ENCODE measurements at regions not wholly inside any gene's neighbourhood (a gene's known extent, or its start where the extent isn't known, plus 50 kb on each side); places are given as distances from the start of the nearest gene placed in this dataset.
"Not testable (repeated sequence)": the region's sequence is repeated elsewhere in the genome, so short reads cannot be mapped to it uniquely, and the experiment has no call there.

- H3K9me3 Mint-ChIP-seq (ENCODE audit: low read depth); H3K27me3 Mint-ChIP-seq; H3K36me3 Mint-ChIP-seq (ENCODE audit: low read depth); CTCF ChIA-PET; H3K27ac Mint-ChIP-seq; H3K4me1 Mint-ChIP-seq; H3K4me3 Mint-ChIP-seq; DNase-seq; ATAC-seq; POLR2A ChIA-PET: not testable (repeated sequence)
- intact Hi-C loops (cut with DNase I, micrococcal nuclease), result loop anchor here in 1 of 2 experiments (2.0 kb wide), 1 partner anchor 371 kb away; no protein-coding TSS in a partner anchor
Measured at GRCh38 chr12:131293071-131294015, 339.6 kb downstream of the ADGRD1 start.

GRCh38 chr12:131294716-131295115 lies 341.0 kb downstream of the ADGRD1 start:
- H3K27ac Mint-ChIP-seq; CTCF ChIA-PET; H3K4me1 Mint-ChIP-seq; H3K27me3 Mint-ChIP-seq; POLR2A ChIA-PET; DNase-seq; H3K9me3 Mint-ChIP-seq (ENCODE audit: low read depth); ATAC-seq; H3K36me3 Mint-ChIP-seq (ENCODE audit: low read depth); H3K4me3 Mint-ChIP-seq: not testable (repeated sequence)
- intact Hi-C loops (cut with DNase I, micrococcal nuclease), result loop anchor here (2.0 to 5.0 kb wide), 2 partner anchors 370 to 373 kb away; no protein-coding TSS in a partner anchor

DNA sequence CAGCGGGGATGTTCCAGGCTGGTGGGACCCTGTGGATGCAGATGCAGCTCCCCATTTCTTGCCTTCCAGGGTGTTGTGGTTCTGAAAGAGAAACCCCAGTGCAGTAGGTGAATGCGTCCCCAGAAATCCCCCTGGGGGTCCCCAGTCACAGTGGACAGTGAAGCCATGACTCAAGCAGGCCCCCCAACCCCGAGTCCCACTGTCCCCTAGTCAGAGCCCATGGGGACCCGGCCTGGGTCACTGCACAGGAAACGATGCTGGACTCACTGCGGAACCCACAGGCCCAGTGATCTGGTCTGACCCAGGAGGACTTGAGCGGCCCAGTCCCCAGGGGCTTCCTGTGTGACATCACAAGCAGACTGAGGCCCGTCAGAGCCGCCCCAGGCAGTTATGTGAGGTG lies 341.4 kb downstream of the ADGRD1 start:
- ATAC-seq; H3K9me3 Mint-ChIP-seq (ENCODE audit: low read depth); H3K27me3 Mint-ChIP-seq; H3K27ac Mint-ChIP-seq; H3K4me1 Mint-ChIP-seq; H3K36me3 Mint-ChIP-seq (ENCODE audit: low read depth); DNase-seq; H3K4me3 Mint-ChIP-seq; POLR2A ChIA-PET; CTCF ChIA-PET: not testable (repeated sequence)
- intact Hi-C loops (cut with DNase I, micrococcal nuclease), result loop anchor here (2.0 to 5.0 kb wide), 2 partner anchors 370 to 372 kb away; no protein-coding TSS in a partner anchor

DNA sequence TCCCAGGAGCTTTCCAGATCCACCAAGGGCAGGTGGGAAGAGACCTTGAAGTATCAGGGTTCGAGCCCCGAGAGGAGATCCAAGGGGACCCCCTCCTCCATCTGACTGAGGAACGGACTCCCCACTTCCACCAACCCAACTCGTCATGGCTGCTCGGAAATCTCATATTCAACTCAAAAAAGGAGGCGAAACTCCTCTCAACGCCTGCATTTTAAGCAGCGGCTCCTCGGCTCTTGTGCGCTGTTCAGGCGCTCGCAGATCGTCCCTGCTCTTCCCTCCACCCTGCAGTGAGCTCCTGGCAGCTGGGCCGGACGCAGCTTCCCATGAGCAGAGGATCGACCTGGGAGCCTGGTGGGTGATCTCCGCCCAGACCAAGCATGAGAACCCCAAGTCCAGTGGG lies 341.9 kb downstream of the ADGRD1 start:
- ATAC-seq; H3K27me3 Mint-ChIP-seq; H3K4me3 Mint-ChIP-seq; H3K36me3 Mint-ChIP-seq (ENCODE audit: low read depth); CTCF ChIA-PET; POLR2A ChIA-PET; H3K4me1 Mint-ChIP-seq; H3K9me3 Mint-ChIP-seq (ENCODE audit: low read depth); H3K27ac Mint-ChIP-seq; DNase-seq: not testable (repeated sequence)
- intact Hi-C loops (cut with DNase I, micrococcal nuclease), result loop anchor here (2.0 to 5.0 kb wide), 2 partner anchors 369 to 372 kb away; no protein-coding TSS in a partner anchor

DNA sequence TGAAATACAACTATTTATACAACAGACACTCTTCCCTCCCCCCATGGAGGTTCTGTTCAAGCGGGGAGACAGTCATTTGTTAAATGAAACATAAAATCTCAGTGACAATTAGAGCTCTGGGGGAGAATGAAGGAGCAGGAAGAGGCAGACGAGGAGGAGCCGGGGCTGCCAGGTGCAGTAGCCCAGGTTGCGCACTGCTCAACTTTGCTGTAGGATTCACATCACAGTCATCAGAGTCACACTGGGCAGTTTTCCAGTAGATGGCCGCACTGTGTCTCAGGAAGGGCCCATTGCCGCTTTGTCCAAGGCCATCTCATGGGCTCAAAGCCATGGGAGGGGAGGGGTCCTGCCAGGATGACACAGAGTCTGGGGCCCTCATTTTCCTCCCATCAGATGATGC lies 342.4 kb downstream of the ADGRD1 start:
- CTCF ChIA-PET; POLR2A ChIA-PET; ATAC-seq; H3K27me3 Mint-ChIP-seq; H3K9me3 Mint-ChIP-seq (ENCODE audit: low read depth); DNase-seq; H3K4me3 Mint-ChIP-seq; H3K4me1 Mint-ChIP-seq; H3K36me3 Mint-ChIP-seq (ENCODE audit: low read depth); H3K27ac Mint-ChIP-seq: not testable (repeated sequence)
- intact Hi-C loops (cut with DNase I, micrococcal nuclease), result loop anchor here in 1 of 2 experiments (5.0 kb wide), 1 partner anchor 371 kb away; no protein-coding TSS in a partner anchor

DNA sequence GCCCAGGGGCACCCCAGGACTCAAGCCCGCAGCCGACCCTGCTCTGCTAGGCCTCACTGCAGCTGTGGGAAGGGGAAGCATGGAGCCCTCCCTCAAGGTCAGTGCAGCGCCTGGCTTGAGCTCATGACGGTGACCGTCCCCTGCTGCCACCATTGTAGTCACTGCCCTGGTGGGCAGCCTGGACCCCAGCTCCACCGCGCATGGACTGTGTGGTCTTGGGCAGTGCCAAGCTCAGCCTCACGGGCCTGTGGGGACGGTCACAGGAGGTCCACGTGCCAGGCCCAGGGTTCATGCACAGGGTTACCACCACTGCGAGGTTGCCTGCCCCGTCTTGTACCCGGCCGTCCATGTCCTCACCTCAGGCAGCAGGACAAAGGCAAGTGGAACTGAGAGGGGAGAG lies 342.9 kb downstream of the ADGRD1 start:
- H3K27ac Mint-ChIP-seq; H3K36me3 Mint-ChIP-seq (ENCODE audit: low read depth); H3K4me1 Mint-ChIP-seq; DNase-seq; CTCF ChIA-PET; H3K4me3 Mint-ChIP-seq; ATAC-seq; H3K27me3 Mint-ChIP-seq; POLR2A ChIA-PET; H3K9me3 Mint-ChIP-seq (ENCODE audit: low read depth): not testable (repeated sequence)
- intact Hi-C loops (cut with DNase I, micrococcal nuclease), result loop anchor here in 1 of 2 experiments (5.0 kb wide), 1 partner anchor 371 kb away; no protein-coding TSS in a partner anchor

GRCh38 chr12:131298526-131299369 lies 345.0 kb downstream of the ADGRD1 start:
- H3K4me3 Mint-ChIP-seq; POLR2A ChIA-PET; H3K36me3 Mint-ChIP-seq (ENCODE audit: low read depth); CTCF ChIA-PET; H3K9me3 Mint-ChIP-seq (ENCODE audit: low read depth); H3K4me1 Mint-ChIP-seq; H3K27ac Mint-ChIP-seq; DNase-seq: not testable (repeated sequence)
- H3K27me3 Mint-ChIP-seq, result peaks cover 10% of the 10 kb centered on the region
- intact Hi-C loops (cut with DNase I, micrococcal nuclease), result loop anchor here in 1 of 2 experiments (5.0 kb wide), 1 partner anchor 369 kb away; no protein-coding TSS in a partner anchor
- ATAC-seq, result peak; percentile 55

DNA sequence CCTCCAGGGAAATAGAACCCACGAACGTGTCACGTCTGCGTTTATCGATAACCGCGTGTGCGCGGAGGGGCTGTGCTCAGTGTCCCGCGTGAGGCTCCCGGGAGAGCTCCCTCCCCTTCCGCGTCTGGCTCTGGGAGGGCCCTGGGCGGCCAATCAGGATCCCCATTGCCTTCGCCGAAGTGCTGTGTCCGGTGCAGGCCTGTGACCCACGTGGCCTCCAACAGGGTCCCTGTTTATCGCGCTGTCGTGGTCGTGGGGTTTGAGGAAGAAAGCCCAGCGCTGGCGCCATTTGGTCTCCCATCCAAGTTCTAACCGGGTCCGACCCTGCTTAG lies 345.6 kb downstream of the ADGRD1 start:
- intact Hi-C loops (cut with DNase I, micrococcal nuclease), result loop anchor here in 1 of 2 experiments (5.0 kb wide), 1 partner anchor 368 kb away; no protein-coding TSS in a partner anchor

GRCh38 chr12:131303576-131303975 lies 349.9 kb downstream of the ADGRD1 start:
- DNase-seq; H3K36me3 Mint-ChIP-seq (ENCODE audit: low read depth); CTCF ChIA-PET; POLR2A ChIA-PET; H3K9me3 Mint-ChIP-seq (ENCODE audit: low read depth); ATAC-seq; H3K27ac Mint-ChIP-seq; H3K4me1 Mint-ChIP-seq; intact Hi-C loops (cut with DNase I, micrococcal nuclease); H3K4me3 Mint-ChIP-seq; H3K27me3 Mint-ChIP-seq: not testable (repeated sequence)

More for the DNA sequence above, 345.6 kb downstream of the ADGRD1 start:
- H3K27ac Mint-ChIP-seq; H3K27me3 Mint-ChIP-seq; DNase-seq; H3K4me1 Mint-ChIP-seq; H3K4me3 Mint-ChIP-seq; H3K36me3 Mint-ChIP-seq (ENCODE audit: low read depth); POLR2A ChIA-PET; CTCF ChIA-PET; H3K9me3 Mint-ChIP-seq (ENCODE audit: low read depth); ATAC-seq: not testable (repeated sequence)

DNA sequence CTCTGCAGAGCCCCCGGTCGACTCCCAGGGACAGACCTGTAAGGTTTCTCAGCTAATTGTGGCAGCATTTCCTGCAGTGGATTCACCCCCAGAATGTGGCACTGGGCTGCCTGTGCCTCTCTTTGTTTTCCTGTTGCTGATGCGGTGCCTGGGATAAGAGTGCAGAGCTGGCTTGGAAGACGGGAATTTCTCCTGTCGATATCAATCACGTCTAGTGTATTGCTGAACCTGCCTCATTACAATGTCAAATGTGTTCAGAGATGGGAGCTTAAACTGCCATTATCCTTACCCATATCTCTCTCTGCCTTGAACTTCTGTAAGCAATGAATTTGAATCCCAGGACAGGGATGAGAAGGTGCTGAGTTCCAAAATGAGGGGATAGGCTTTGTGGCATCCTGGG lies 350.9 kb downstream of the ADGRD1 start:
- H3K27ac Mint-ChIP-seq; H3K9me3 Mint-ChIP-seq (ENCODE audit: low read depth); POLR2A ChIA-PET; H3K36me3 Mint-ChIP-seq (ENCODE audit: low read depth); CTCF ChIA-PET; H3K4me3 Mint-ChIP-seq; H3K27me3 Mint-ChIP-seq; H3K4me1 Mint-ChIP-seq; intact Hi-C loops (cut with DNase I, micrococcal nuclease); ATAC-seq; DNase-seq: not testable (repeated sequence)

DNA sequence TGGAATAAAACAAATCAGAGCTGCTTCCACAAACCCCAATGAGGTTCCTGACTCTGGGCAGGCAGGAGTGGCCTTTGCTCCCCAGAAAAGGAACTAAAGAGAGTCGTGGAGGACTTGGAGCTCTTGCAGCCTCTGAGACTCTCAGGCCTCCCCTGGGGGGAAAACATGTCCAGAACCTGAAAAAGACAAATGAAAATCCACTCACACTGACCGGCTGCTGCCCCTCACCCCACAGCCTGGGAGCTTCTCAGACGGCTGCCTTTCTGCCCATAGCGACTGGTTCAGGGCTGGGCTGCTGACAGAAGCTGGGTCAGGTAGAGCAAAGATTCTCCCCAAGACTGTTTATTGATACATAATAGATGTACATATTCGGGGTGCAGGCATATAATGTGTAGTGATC lies 356.0 kb downstream of the ADGRD1 start:
- Mint-ChIP-seq H3K4me1 (peaks cover 3% of the 10 kb centered on the region), H3K36me3 (ENCODE audit: low read depth) (no peaks in the 10 kb centered on the region), H3K27ac (no peak overlapping the region), H3K4me3 (no peak overlapping the region), H3K9me3 (ENCODE audit: low read depth) (no peaks in the 10 kb centered on the region), H3K27me3 (peaks cover 16% of the 10 kb centered on the region)
- intact Hi-C loops (cut with DNase I, micrococcal nuclease), result no loop called here
- ATAC-seq (no peak), DNase-seq (no peak)
- ChIA-PET POLR2A (no interaction called here), CTCF (interaction anchor here (0.7 kb wide), 1 partner anchor 31 kb away, joined by 3 read pairs; no protein-coding TSS in a partner anchor)
